GM18517 (cell line): ENCODE measurements at regions not wholly inside any gene's neighbourhood (a gene's known extent, or its start where the extent isn't known, plus 50 kb on each side); places are given as distances from the start of the nearest gene placed in this dataset.
"Not testable (repeated sequence)": the region's sequence is repeated elsewhere in the genome, so short reads cannot be mapped to it uniquely, and the experiment has no call there.

Experiments used
- ATAC-seq: cut with Tn5 transposase; IDR thresholded peaks from one replicate; pipeline ENCODE4 v1.9.1; 2021; ENCODE audit warnings: mild to moderate bottlenecking, moderate library complexity; ENCODE audit not compliant: unreplicated experiment

GRCh38 chr10:10667466-10667865 lies 350.2 kb upstream of the CELF2 start:
- ATAC-seq, result no peak

GRCh38 chr10:10676972-10677371 lies 340.7 kb upstream of the CELF2 start:
- no peak for ATAC-seq

- no peak for ATAC-seq
Observed at GRCh38 chr10:10677479-10677878, 340.2 kb upstream of the CELF2 start.

GRCh38 chr10:10680496-10680895 lies 337.2 kb upstream of the CELF2 start:
- no peak for ATAC-seq

GRCh38 chr10:10684972-10685371 lies 332.7 kb upstream of the CELF2 start:
- ATAC-seq, result no peak

- no peak for ATAC-seq
Observed at GRCh38 chr10:10685566-10685965, 332.1 kb upstream of the CELF2 start.

GRCh38 chr10:10687751-10688150 lies 329.9 kb upstream of the CELF2 start:
- ATAC-seq, result no peak

GRCh38 chr10:10699427-10699826 lies 318.2 kb upstream of the CELF2 start:
- ATAC-seq, result no peak

GRCh38 chr10:10701084-10701611 lies 316.5 kb upstream of the CELF2 start:
- no peak for ATAC-seq

- no peak for ATAC-seq
Observed at GRCh38 chr10:10702211-10702610, 315.5 kb upstream of the CELF2 start.

- no peak for ATAC-seq
Observed at GRCh38 chr10:10703382-10703781, 314.3 kb upstream of the CELF2 start.

- no peak for ATAC-seq
Observed at GRCh38 chr10:10712155-10712704, 305.4 kb upstream of the CELF2 start.

- no peak for ATAC-seq
Observed at GRCh38 chr10:10714327-10714726, 303.3 kb upstream of the CELF2 start.

- no peak for ATAC-seq
Observed at GRCh38 chr10:10716972-10717371, 300.7 kb upstream of the CELF2 start.

GRCh38 chr10:10722422-10722821 lies 295.2 kb upstream of the CELF2 start:
- no peak for ATAC-seq

- ATAC-seq, result no peak
Observed at GRCh38 chr10:10725196-10725595, 292.5 kb upstream of the CELF2 start.

GRCh38 chr10:10726101-10726500 lies 291.6 kb upstream of the CELF2 start:
- ATAC-seq, result no peak

- not testable (repeated sequence) for ATAC-seq
Observed at GRCh38 chr10:10727411-10727810, 290.3 kb upstream of the CELF2 start.

- ATAC-seq, result no peak
Observed at GRCh38 chr10:10727812-10728211, 289.9 kb upstream of the CELF2 start.

- no peak for ATAC-seq
Observed at GRCh38 chr10:10730471-10731043, 287.1 kb upstream of the CELF2 start.

- no peak for ATAC-seq
Observed at GRCh38 chr10:10731366-10731765, 286.3 kb upstream of the CELF2 start.

GRCh38 chr10:10734356-10735064 lies 283.2 kb upstream of the CELF2 start:
- no peak for ATAC-seq
